Adrenal gland (tissue), 5 donors: ENCODE measurements at regions not wholly inside any gene's neighbourhood (a gene's known extent, or its start where the extent isn't known, plus 50 kb on each side); places are given as distances from the start of the nearest gene placed in this dataset.

Experiments
- CTCF ChIP-seq, 6 experiments: fragments of 450-650 bp in 4 of 6; fragments of 200-600 bp in 2 of 6; sonication (generic) in 1 of 6; IDR thresholded peaks; 1 replicate in 5 of 6; 2 replicates in 1 of 6; pipeline versions ENCODE4 v1.5.1 to v1.8.0; 2016 to 2021; ENCODE audit warnings: antibody characterized with exemption in 6 of 6, mild to moderate bottlenecking in 2 of 6, moderate library complexity in 1 of 6
- POLR2A ChIP-seq, 2 donors: fragments of 450-650 bp; IDR thresholded peaks; one replicate each; pipeline ENCODE4 v1.6.1; 2017; ENCODE audit warnings: antibody characterized with exemption in 2 of 2, mild to moderate bottlenecking in 2 of 2, moderate library complexity in 1 of 2
- donor health status: DM: no; HTN: no; CAD: no.

- TF ChIP-seq CTCF (IDR thresholded peaks at IDR 0.05) = no peak
- TF ChIP-seq POLR2A (IDR thresholded peaks at IDR 0.05) = no peak
Observed at GRCh38 chr14:94890785-94891184, 120.9 kb upstream of the GSC start.
